GM12878 (cell line): ENCODE measurements at regions not wholly inside any gene's neighbourhood (a gene's known extent, or its start where the extent isn't known, plus 50 kb on each side); places are given as distances from the start of the nearest gene placed in this dataset.
"Not testable (repeated sequence)": the region's sequence is repeated elsewhere in the genome, so short reads cannot be mapped to it uniquely, and the experiment has no call there.

ENCODE experiments used
- ATAC-seq: fragments of 200-7000 bp; cut with Tn5 transposase; 3 replicates; pipeline ENCODE4 v1.9.1; 2020; ENCODE audit warnings: mild to moderate bottlenecking, moderate library complexity
- BruUV-seq: library from RNA; stranded (reverse); fragments of 400-500 nt; replicated peaks from 2 replicates; lab custom pipeline; 2021; lab: Mats Ljungman, UMichigan
- CTCF ChIA-PET: fragments of 300-600 bp; sonication (Branson Sonifier 250); formaldehyde crosslinking; extraction: SDS; loops from one replicate; lab custom pipeline; 2021; ENCODE audit warnings: inconsistent platforms; lab: Yijun Ruan, JAX
- POLR2A ChIA-PET: fragments of 350-600 bp; formaldehyde crosslinking; extraction: SDS; loops from one replicate; lab custom pipeline; 2021; ENCODE audit warnings: inconsistent platforms; lab: Charles Lee
- RAD21 ChIA-PET: fragments of 300-600 bp; sonication (Branson Sonifier 250); formaldehyde crosslinking; loops from one replicate; lab custom pipeline; 2023; ENCODE audit warnings: antibody characterized with exemption; ENCODE audit not compliant: unreplicated experiment; lab: Charles Lee
- SMC1A ChIA-PET: fragments of 300-600 bp; sonication (Branson Sonifier 250); formaldehyde crosslinking; loops from one replicate; lab custom pipeline; 2023; ENCODE audit not compliant: unreplicated experiment, uncharacterized antibody; lab: Charles Lee
- DNase-seq: peaks from one replicate; pipeline ENCODE4 v3.0.0-alpha.2; 2011; ENCODE audit warnings: low read depth, low spot score
- FAIRE-seq: peaks from 3 replicates; lab custom pipeline; 2011; peaks lifted over from hg19 to GRCh38; lab: Jason Lieb, UNC
- H2AFZ ChIP-seq: 2 replicates; pipeline ENCODE4 v1.6.0; 2011; ENCODE audit warnings: low read depth, low read length, control low read depth; ENCODE audit not compliant: control insufficient read depth
- H3K27ac ChIP-seq: 2 replicates; pipeline ENCODE4 v1.5.1; 2011; ENCODE audit warnings: control low read depth; ENCODE audit not compliant: control insufficient read depth, insufficient read depth
- H3K27me3 ChIP-seq, 2 experiments: replicated peaks in 1 of 2; 2 replicates each; pipeline versions ENCODE4 v1.6.0 to v1.6.1; 2011; ENCODE audit warnings: low read length in 1 of 2; ENCODE audit not compliant: control insufficient read depth in 2 of 2, insufficient read depth in 2 of 2
- H3K36me3 ChIP-seq, 2 experiments: 2 replicates each; pipeline ENCODE4 v1.5.1; 2011; ENCODE audit warnings: low read length in 1 of 2; ENCODE audit not compliant: control insufficient read depth in 2 of 2, insufficient read depth in 2 of 2
- H3K4me1 ChIP-seq: 2 replicates; pipeline ENCODE4 v1.6.1; 2011; ENCODE audit warnings: mild to moderate bottlenecking, low read length, moderate library complexity, mixed read lengths; ENCODE audit not compliant: control insufficient read depth, insufficient read depth
- H3K4me2 ChIP-seq: 2 replicates; pipeline ENCODE4 v1.6.0; 2011; ENCODE audit warnings: control low read depth; ENCODE audit not compliant: control insufficient read depth, insufficient read depth
- H3K4me3 ChIP-seq: fragments of 200-600 bp; sonication (generic); 2 replicates; pipeline ENCODE4 v1.5.1; 2016
- H3K79me2 ChIP-seq: 2 replicates; pipeline ENCODE4 v1.6.0; 2011; ENCODE audit warnings: low read length; ENCODE audit not compliant: control insufficient read depth, insufficient read depth
- H3K9ac ChIP-seq: 2 replicates; pipeline ENCODE4 v1.8.0; 2011; ENCODE audit warnings: low read length, control low read depth, mixed read lengths; ENCODE audit not compliant: control insufficient read depth, insufficient read depth
- H3K9me3 ChIP-seq: replicated peaks from 3 replicates; pipeline ENCODE4 v1.5.1; 2011; ENCODE audit warnings: mild to moderate bottlenecking, low read length; ENCODE audit not compliant: control insufficient read depth, insufficient read depth
- H4K20me1 ChIP-seq: 2 replicates; pipeline ENCODE4 v1.6.0; 2011; ENCODE audit not compliant: control insufficient read depth, insufficient read depth
- JUNB ChIP-seq: IDR thresholded peaks from 2 replicates; pipeline ENCODE4 v1.6.1; 2016; ENCODE audit warnings: antibody characterized with exemption, mild to moderate bottlenecking
- TCF3 ChIP-seq: IDR thresholded peaks from 2 replicates; pipeline ENCODE4 v1.6.1; 2012; ENCODE audit warnings: low read depth, mild to moderate bottlenecking, low read length, borderline replicate concordance; ENCODE audit not compliant: insufficient read depth
- WGBS: methylation state at CpG from one replicate; pipeline ENCODE4 v1.1.6; 2016; ENCODE audit warnings: low lambda C conversion rate; ENCODE audit not compliant: insufficient replicate concordance, insufficient coverage; ENCODE audit errors: missing lambda C conversion rate; 5-methylcytosine and 5-hydroxymethylcytosine counted together
- in situ Hi-C: fragments of 300-500 bp; cut with MboI; formaldehyde crosslinking; loops from 9 replicates; pipeline ENCODE4 v1.14.3; 2018; ENCODE audit warnings: mixed read lengths
- intact Hi-C: fragments of 100-400 bp; cut with micrococcal nuclease; formaldehyde crosslinking; loops from one replicate; pipeline ENCODE4 v1.14.2; 2022; ENCODE audit not compliant: unreplicated experiment

GRCh38 chr3:3429841-3430240, 250.3 kb upstream of the CRBN start:
- no TSS peak for BruUV-seq
- H2AFZ ChIP-seq, result no peak overlapping the region
- TF ChIP-seq TCF3, result no peak
- no peak for TF ChIP-seq JUNB
- TF ChIP-seq, all 136 proteins: peak for 0
- H3K9ac ChIP-seq, result no peak overlapping the region
- no peaks in the 10 kb centered on the region for H4K20me1 ChIP-seq
- H3K27me3 ChIP-seq, result no peaks in the 10 kb centered on the region; a peak in 1 of 4 replicates
- in situ Hi-C loops, result no loop called here
- H3K4me3 ChIP-seq, result no peak overlapping the region
- DNase-seq (no peak), ATAC-seq (no peak), FAIRE-seq (no peak)
- no peaks in the 10 kb centered on the region for H3K4me1 ChIP-seq
- RAD21 ChIA-PET, result no interaction called here
- H3K79me2 ChIP-seq, result no peaks in the 10 kb centered on the region
- CTCF ChIA-PET, result no interaction called here
- 0% methylated on average over 5 of the region's 5 CpGs for WGBS
- POLR2A ChIA-PET, result no interaction called here
- H3K36me3 ChIP-seq, result no peaks in the 10 kb centered on the region
- H3K4me2 ChIP-seq, result no peak overlapping the region
- no peaks in the 10 kb centered on the region for H3K9me3 ChIP-seq
- intact Hi-C loops, result no loop called here
- H3K27ac ChIP-seq, result no peak overlapping the region
- SMC1A ChIA-PET, result no interaction called here

GRCh38 chr3:3407707-3408106, 228.2 kb upstream of the CRBN start:
- CTCF ChIA-PET, result not testable (repeated sequence)

More at GRCh38 chr3:3407707-3408106, 228.2 kb upstream of the CRBN start:
- H3K36me3 ChIP-seq, H3K79me2 ChIP-seq, SMC1A ChIA-PET, H3K4me3 ChIP-seq, in situ Hi-C loops, RAD21 ChIA-PET, ATAC-seq, BruUV-seq, H3K27ac ChIP-seq, H3K4me1 ChIP-seq, POLR2A ChIA-PET, H3K27me3 ChIP-seq, H3K9ac ChIP-seq, H4K20me1 ChIP-seq, DNase-seq, FAIRE-seq, H2AFZ ChIP-seq, intact Hi-C loops, H3K9me3 ChIP-seq, H3K4me2 ChIP-seq: not testable (repeated sequence)
- WGBS, result 20% methylated on average over 4 of the region's 4 CpGs
